HG03280 (cell line): ENCODE measurements at regions not wholly inside any gene's neighbourhood (a gene's known extent, or its start where the extent isn't known, plus 50 kb on each side); places are given as distances from the start of the nearest gene placed in this dataset.
"Not testable (repeated sequence)": the region's sequence is repeated elsewhere in the genome, so short reads cannot be mapped to it uniquely, and the experiment has no call there.

ENCODE experiments used
- ATAC-seq: cut with Tn5 transposase; IDR thresholded peaks from one replicate; pipeline ENCODE4 v1.9.1; 2021; ENCODE audit warnings: mild to moderate bottlenecking, moderate library complexity; ENCODE audit not compliant: unreplicated experiment

GRCh38 chr9:80797101-80797829 is 892.1 kb downstream of the TLE1 start:
- no peak for ATAC-seq

GRCh38 chr9:80796632-80797031 is 892.7 kb downstream of the TLE1 start:
- ATAC-seq = no peak

DNA sequence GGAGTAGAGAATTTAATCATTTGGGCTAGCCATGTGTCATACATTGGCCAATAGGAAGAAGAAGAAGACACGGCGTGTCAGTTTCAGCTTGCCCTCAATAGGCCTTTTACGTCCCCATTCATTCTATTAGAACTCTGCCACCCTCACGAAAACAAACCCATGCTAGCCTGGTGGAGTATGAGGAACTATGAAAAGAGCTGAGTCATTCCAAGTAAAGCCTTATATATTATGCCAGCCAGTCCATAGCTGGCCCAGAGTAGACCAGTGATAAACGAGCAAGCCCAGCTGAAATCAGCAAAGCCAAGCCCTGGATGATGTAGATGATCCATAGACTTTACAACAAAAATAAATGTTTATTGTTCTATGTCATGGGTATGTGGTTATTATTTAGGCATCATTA is 895.1 kb downstream of the TLE1 start:
- no peak for ATAC-seq

GRCh38 chr9:80793706-80794105 is 895.6 kb downstream of the TLE1 start:
- ATAC-seq = no peak

DNA sequence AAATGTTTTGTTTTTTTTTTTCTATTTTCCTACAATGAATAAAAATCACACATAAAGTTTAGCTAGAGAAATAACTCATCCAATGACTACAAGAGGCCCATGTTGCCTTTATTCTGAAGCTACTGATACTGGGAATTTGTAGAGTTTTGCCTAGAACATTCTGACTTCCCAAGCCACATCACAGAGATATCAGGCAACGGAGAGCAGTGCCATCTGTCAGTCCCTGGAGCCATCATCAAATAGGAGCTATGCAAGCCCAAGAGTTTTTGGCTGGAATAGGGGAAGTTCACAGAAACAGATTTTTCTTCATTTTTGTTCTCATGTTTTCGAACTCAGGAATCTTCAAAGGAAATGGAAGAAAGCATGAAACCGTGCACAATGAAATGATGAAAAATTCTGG is 896.6 kb downstream of the TLE1 start:
- no peak for ATAC-seq

DNA sequence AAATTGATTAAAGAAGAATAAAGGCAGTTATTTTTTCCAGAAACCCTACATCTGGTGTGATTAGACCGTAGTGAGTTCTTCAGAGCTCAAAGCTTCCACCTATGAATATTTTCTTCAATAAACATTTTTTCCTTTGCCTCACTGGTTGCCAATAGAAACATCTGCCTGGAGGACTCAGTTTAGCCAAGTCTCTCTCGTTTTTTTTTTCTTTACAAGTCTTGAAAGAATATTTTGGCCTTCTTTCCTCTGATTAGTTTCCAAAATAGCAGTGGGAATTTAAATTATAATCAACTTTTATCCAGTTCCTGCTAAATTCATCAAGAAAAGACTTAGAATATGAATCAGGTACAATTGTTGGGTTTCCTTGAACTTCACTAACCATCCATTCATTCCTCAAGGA is 897.5 kb downstream of the TLE1 start:
- no peak for ATAC-seq

DNA sequence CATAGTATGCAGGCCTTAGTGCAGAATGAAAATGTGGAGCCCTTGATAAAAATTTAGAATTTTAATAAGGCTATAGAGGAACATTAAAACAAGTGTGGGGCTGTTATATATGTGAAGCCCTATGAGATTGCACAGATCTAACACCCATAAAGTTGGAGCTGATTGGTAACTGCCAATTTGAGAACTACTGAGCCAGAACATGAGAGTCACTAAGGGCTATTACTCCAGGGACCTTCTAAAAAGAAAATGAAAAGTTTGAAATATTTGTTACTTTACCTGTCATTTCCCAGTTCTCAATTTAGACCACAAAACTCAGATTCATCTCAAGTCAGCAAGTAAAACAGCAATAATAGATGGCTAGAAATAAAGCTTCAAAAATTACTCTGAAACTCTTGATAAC is 898.6 kb downstream of the TLE1 start:
- ATAC-seq = no peak

DNA sequence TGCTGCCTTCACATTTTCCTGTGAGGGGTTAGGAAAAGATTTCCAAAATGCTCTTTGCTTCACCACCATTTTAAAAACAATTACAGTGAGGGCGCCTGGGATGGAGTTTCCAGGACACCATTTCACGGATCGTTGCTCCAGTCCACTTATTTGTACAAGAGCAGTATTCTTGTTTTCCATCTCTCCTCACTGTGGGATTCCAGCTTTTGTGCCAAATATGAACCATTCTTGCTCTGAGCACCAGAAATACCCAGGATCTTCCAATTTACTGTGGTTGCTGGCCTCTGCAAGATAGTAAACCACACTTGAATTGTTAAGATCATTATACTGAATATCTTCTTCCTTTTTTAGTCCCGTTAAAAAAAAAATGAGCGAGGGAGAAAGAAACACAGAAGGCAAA is 899.5 kb downstream of the TLE1 start:
- ATAC-seq = no peak

DNA sequence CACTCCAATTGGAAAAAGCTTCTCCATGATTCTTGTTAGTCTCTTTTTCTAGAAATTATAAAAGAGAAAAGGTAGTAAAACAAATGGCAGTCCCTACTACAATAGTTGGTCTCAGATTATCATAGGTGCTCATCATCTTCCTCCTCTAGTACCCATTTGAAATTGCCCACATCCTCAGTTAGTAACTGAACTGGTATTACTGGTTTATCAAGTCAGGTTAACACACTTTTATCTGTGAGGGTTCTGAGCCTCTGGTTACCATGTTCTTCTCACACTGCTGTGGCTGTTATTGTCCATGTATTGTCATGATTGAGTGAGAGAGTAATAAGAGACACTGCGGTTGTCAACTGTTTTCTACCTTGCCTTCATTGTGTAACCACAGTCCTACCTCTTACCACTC is 901.7 kb downstream of the TLE1 start:
- ATAC-seq = no peak

- ATAC-seq = no peak
Measured at GRCh38 chr9:80784647-80785046, 904.7 kb downstream of the TLE1 start.

- ATAC-seq = no peak
Measured at GRCh38 chr9:80775971-80776370, 913.4 kb downstream of the TLE1 start.

- no peak for ATAC-seq
Measured at GRCh38 chr9:80775530-80775929, 913.8 kb downstream of the TLE1 start.

- no peak for ATAC-seq
Measured at GRCh38 chr9:80771555-80772347, 917.6 kb downstream of the TLE1 start.

GRCh38 chr9:80763536-80763935 is 925.8 kb downstream of the TLE1 start:
- ATAC-seq = no peak

- ATAC-seq = no peak
Measured at GRCh38 chr9:80755586-80755985, 933.8 kb downstream of the TLE1 start.

DNA sequence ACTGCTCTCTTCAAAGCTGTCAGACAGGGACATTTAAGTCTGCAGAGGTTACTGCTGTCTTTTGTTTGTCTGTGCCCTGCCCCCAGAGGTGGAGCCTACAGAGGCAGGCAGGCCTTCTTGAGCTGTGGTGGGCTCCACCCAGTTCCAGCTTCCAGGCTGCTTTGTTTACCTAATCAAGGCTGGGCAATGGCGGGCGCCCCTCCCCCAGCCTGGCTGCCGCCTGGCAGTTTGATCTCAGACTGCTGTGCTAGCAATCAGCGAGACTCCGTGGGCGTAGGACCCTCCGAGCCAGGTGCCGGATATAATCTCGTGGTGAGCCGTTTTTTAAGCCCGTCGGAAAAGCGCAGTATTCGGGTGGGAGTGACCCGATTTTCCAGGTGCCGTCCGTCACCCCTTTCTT is 942.3 kb downstream of the TLE1 start:
- ATAC-seq = not testable (repeated sequence)

DNA sequence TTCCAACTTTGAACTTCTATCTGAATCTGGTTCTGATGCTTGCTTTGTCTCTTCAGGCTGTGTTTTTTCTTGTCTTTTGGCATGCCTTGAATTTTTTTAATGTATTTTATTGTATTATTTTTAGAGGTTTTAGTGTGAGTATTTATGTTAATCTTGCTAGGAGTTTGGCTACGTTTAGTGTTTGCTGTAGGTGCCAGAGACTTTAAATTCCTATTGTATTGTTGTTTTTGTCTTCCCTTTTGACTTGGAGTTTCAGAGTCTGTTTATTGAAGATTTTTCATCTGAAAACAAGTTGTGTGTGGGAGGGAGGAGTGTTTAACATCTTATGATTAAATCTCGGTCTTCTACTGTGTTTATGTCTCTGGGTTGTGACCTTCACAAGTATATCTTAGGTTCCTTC is 956.8 kb downstream of the TLE1 start:
- ATAC-seq = no peak

DNA sequence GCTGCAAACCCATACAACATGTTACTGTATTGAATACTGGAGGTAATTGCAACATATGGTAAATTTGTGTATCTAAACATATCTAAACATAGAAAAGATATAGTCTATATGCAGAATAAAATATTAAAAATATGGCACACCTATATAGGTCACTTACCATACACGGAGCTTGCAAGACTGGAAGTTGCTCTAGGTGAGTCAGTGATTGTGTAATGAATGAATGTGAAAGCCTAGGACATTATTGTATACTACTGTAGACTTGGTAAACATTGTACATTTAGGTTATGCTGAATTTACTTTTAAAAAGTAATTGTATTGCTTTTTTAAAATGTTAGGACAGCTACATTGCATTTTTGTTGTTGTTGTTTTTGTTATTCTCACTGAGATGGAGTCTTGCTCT is 968.8 kb downstream of the TLE1 start:
- no peak for ATAC-seq

GRCh38 chr9:80707120-80707519 is 982.2 kb downstream of the TLE1 start:
- no peak for ATAC-seq

DNA sequence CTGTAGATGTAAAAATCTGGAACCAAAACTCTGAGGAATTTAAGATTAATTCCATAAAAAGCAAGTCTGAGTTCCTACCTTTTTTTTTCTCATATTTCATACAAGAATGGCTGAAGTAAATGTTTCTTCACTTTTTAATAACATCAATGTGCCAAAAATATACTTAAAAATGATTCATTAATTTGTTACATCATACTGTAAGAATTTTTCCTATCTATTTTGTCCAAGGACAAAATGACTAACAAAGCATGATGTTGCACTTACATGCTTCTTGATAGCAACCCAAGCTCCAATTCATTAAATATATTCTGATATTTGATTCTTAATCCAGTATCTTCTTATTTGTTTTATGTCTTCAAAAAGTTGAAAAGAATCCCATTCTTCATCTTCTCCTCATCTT is 988.3 kb downstream of the TLE1 start:
- no peak for ATAC-seq

DNA sequence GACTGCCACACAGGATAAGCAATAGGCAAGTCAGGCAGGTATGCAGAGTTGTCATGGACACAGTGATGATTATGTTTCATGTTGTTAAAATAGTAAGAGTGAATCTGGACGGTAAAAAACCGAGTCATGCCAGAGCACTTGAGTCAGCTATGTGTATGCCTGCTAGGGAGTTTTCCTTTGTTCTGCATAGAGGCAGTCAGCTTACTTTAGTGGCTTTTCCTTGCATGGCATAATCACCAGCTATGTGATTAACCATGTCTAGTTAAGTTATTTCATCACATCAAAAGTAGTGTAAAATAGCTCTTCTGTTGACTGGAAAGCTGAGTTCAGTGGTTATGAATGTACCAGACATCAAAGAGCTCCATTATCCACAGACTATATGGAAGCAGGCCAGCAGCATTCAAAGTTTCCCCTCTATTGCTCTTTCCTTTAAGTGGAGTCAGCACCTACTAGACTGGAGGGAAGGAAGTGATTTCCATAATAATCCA is 989.8 kb downstream of the TLE1 start:
- ATAC-seq = no peak

GRCh38 chr9:80698725-80699410 is 990.5 kb downstream of the TLE1 start:
- ATAC-seq = no peak
